GM12865 (cell line): ENCODE measurements at regions not wholly inside any gene's neighbourhood (a gene's known extent, or its start where the extent isn't known, plus 50 kb on each side); places are given as distances from the start of the nearest gene placed in this dataset.

Experiments
- DNase-seq: peaks from one replicate; pipeline ENCODE4 v3.0.0; 2010; ENCODE audit warnings: low read depth
- H3K4me3 ChIP-seq: 2 replicates; pipeline ENCODE4 v1.5.1; 2011; ENCODE audit warnings: mild to moderate bottlenecking, low read depth, low read length, control low read depth
- CTCF ChIP-seq: IDR thresholded peaks from 2 replicates; pipeline ENCODE4 v1.5.1; 2011; ENCODE audit warnings: low read length, control low read depth, low read depth, inconsistent platforms; ENCODE audit not compliant: insufficient read depth; ENCODE audit errors: missing control alignments

DNA sequence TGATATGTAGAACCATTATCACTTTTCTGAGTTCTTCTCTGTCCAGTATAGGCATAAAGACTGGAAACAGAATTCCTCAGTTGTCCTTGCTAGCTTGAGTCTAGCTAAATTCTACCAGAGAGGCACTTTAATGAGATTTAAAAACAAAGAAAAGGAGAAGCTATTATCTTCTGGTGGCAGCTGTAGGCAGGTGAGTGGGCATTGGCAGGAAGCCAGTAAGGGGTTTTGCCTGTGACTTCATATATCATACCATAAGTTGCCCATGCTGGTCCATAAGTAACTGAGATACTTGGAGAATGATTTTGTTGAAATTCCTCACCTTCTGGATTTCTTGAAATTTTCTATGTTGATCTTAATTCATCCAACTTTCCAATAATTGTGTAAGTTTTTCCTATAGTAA, 402.3 kb upstream of the TGFBR2 start:
- no peak overlapping the region for H3K4me3 ChIP-seq
- TF ChIP-seq CTCF, result no peak
- no peak for DNase-seq

GRCh38 chr3:30206051-30206450, 400.4 kb upstream of the TGFBR2 start:
- no peak for TF ChIP-seq CTCF
- DNase-seq, result no peak
- H3K4me3 ChIP-seq, result no peak overlapping the region

DNA sequence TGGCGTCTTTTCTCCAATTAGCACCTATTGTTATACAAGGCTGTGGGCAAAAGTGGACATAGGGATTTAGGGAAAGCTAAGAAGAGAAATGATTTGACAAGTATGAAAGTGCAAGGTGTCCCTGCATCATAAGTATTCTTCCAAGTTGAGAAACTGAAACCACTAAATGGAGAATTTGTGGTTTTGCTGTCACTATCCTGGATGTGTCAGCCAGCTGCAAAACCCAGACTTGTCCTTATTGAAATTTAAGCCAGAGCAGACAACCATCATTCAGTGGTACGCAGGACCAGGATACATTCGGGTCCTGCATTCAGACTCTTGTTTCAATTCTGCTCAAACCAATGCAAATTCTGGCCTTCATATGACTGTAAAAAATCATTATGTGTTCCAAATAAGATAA, 384.8 kb upstream of the TGFBR2 start:
- TF ChIP-seq CTCF, result no peak
- no peak for DNase-seq
- no peak overlapping the region for H3K4me3 ChIP-seq

GRCh38 chr3:30222441-30222840, 384.0 kb upstream of the TGFBR2 start:
- no peak overlapping the region for H3K4me3 ChIP-seq
- DNase-seq, result no peak
- TF ChIP-seq CTCF, result no peak

- no peak for TF ChIP-seq CTCF
- no peak overlapping the region for H3K4me3 ChIP-seq
- no peak for DNase-seq
These were observed 381.4 kb upstream of the TGFBR2 start for GRCh38 chr3:30225021-30225420.

DNA sequence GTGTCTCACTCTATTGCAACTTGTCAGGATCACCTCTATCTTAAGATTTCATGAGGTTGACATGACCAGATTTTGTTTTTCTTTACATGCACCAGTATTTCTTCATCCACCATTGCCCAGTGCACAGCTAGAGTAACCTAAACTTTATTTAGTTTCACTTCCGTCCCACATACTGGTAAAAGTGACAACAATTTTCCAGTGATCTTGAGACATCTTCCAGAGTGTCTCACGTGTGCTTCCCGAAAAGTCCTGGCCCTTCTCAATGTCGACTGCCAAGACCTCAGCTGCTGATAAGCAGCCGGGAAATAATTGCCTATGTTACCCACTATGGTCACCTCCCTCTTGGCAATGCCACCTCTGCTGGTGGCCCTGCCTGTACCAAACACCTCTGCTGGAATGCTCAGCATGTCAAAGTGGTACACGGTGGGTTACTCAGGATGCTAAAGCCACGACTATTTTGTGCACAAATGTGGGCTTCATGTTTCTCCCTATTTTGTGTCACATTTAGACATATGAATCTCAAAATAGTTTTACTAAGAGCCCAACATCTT, 379.7 kb upstream of the TGFBR2 start:
- no peak for TF ChIP-seq CTCF
- no peak for DNase-seq
- no peak overlapping the region for H3K4me3 ChIP-seq

DNA sequence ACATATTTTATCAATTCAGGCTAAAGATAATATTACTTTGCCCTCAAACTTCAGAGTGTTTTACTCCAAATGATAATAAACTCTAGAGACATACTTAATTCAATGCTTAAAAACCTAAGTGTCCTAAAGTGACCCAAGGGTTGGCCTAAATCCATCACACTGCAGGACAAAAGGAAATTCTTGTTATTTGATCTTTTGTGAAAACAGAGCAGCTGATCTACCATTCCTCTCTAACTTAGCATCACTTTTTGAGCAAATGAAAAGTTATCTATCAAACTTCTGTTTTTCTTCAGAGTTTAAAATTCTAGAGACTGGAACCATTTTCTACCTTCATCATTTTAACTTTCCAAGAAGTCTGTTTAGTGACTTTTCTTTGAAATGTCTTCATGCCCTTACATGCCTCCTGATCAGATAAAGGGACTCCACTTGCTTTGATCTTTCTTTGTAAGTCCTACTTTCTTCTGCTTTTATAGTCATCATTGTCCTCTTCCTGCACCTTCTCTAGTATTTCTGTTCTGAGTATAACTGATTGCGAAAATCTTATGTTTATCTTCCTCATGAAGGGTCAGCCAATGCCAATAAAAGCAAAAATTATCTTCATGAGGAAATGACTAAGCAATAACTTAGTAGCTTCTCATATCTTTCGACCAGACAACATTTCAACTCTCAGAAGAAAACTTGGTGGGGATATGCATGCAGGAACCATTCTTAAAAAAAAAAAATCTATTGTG, 378.7 kb upstream of the TGFBR2 start:
- TF ChIP-seq CTCF, result no peak
- no peak for DNase-seq
- H3K4me3 ChIP-seq, result no peak overlapping the region
